Cardiac fibroblast (primary cell): ENCODE measurements at regions not wholly inside any gene's neighbourhood (a gene's known extent, or its start where the extent isn't known, plus 50 kb on each side); places are given as distances from the start of the nearest gene placed in this dataset.

Experiments
- DNase-seq, 2 donors: peaks; one replicate each; pipeline versions ENCODE4 v3.0.0 to v3.0.0-alpha.2; 2010; ENCODE audit warnings: low read depth in 2 of 2
- H3K4me3 ChIP-seq, 2 donors: replicated peaks in 1 of 2; 1 replicate in 1 of 2; 2 replicates in 1 of 2; pipeline ENCODE4 v1.5.1; 2011; ENCODE audit warnings: low read depth in 2 of 2, low read length in 2 of 2, mild to moderate bottlenecking in 2 of 2, moderate library complexity in 1 of 2
- TF ChIP-seq, protein P1 (sequence below): IDR thresholded peaks from one replicate; pipeline ENCODE4 v1.5.1; 2011; ENCODE audit warnings: low read depth, mild to moderate bottlenecking, low read length, inconsistent platforms

GRCh38 chr5:122561209-122561608 is 213.7 kb upstream of the SNX2 start:
- no peak for DNase-seq

DNA sequence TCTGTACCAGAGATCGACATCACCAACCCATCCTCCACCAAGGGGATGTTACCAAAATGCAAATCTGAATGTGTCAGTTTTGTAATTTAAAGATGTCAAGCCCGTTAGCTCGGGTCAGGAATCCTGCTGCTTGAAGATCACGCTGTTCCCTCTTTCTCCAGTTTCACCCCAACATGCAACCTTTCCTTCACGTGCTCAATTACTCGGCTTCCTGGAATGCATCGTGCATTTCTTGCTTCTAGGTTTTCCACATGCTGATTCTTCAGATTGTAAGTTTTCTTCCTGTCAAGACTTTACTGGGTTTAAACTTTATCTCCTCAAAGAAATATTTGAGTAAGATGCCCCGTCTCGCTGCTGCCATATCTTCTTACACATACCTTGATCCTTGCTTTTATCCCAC is 209.5 kb upstream of the SNX2 start:
- TF ChIP-seq, protein P1, sequence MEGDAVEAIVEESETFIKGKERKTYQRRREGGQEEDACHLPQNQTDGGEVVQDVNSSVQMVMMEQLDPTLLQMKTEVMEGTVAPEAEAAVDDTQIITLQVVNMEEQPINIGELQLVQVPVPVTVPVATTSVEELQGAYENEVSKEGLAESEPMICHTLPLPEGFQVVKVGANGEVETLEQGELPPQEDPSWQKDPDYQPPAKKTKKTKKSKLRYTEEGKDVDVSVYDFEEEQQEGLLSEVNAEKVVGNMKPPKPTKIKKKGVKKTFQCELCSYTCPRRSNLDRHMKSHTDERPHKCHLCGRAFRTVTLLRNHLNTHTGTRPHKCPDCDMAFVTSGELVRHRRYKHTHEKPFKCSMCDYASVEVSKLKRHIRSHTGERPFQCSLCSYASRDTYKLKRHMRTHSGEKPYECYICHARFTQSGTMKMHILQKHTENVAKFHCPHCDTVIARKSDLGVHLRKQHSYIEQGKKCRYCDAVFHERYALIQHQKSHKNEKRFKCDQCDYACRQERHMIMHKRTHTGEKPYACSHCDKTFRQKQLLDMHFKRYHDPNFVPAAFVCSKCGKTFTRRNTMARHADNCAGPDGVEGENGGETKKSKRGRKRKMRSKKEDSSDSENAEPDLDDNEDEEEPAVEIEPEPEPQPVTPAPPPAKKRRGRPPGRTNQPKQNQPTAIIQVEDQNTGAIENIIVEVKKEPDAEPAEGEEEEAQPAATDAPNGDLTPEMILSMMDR, result no peak

More at GRCh38 chr5:122561209-122561608, 213.7 kb upstream of the SNX2 start:
- no peak overlapping the region for H3K4me3 ChIP-seq
- TF ChIP-seq, protein P1, result no peak

GRCh38 chr5:122576256-122577016 is 198.4 kb upstream of the SNX2 start:
- no peak overlapping the region for H3K4me3 ChIP-seq
- no peak for DNase-seq
- TF ChIP-seq, protein P1, result no peak

More for the DNA sequence above, 209.5 kb upstream of the SNX2 start:
- DNase-seq, result no peak
- no peak overlapping the region for H3K4me3 ChIP-seq

DNA sequence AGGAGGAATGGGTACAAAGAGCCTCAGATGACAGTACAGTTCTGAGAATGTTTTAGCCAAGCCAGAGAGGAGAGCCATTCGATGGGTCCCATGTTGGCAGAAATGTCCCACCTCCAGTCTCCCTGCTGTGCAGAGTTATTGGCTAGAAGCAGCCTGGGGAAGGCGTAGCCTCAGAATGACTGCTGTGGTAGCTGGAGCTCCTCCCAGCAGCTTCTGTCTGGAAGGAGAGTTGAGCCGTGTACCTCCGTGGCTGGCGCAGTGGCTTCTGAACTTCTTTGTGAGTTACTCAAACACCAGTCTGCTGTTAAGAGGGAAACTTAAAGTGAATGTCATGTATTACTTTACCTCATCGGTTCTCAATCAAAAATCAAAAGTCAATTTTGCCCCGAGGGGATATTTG is 193.3 kb upstream of the SNX2 start:
- no peak overlapping the region for H3K4me3 ChIP-seq
- no peak for DNase-seq

GRCh38 chr5:122584411-122585300 is 190.2 kb upstream of the SNX2 start:
- DNase-seq, result no peak
- TF ChIP-seq, protein P1, result no peak
- H3K4me3 ChIP-seq, result no peak overlapping the region

More for the DNA sequence above, 193.3 kb upstream of the SNX2 start:
- TF ChIP-seq, protein P1, result no peak

- no peak for DNase-seq
- TF ChIP-seq, protein P1, result no peak
Observed at GRCh38 chr5:122585371-122585770, 189.5 kb upstream of the SNX2 start.

More at GRCh38 chr5:122585371-122585770, 189.5 kb upstream of the SNX2 start:
- no peak overlapping the region for H3K4me3 ChIP-seq
